8988T (cell line): ENCODE measurements at regions not wholly inside any gene's neighbourhood (a gene's known extent, or its start where the extent isn't known, plus 50 kb on each side); places are given as distances from the start of the nearest gene placed in this dataset.
"Not testable (repeated sequence)": the region's sequence is repeated elsewhere in the genome, so short reads cannot be mapped to it uniquely, and the experiment has no call there.

Source experiments
- DNase-seq: peaks from one replicate; pipeline ENCODE4 v3.0.0; 2011

GRCh38 chr2:146721486-146721885, 1123.3 kb upstream of the ACVR2A start:
- no peak for DNase-seq

GRCh38 chr2:146720170-146720569, 1124.7 kb upstream of the ACVR2A start:
- DNase-seq: no peak

DNA sequence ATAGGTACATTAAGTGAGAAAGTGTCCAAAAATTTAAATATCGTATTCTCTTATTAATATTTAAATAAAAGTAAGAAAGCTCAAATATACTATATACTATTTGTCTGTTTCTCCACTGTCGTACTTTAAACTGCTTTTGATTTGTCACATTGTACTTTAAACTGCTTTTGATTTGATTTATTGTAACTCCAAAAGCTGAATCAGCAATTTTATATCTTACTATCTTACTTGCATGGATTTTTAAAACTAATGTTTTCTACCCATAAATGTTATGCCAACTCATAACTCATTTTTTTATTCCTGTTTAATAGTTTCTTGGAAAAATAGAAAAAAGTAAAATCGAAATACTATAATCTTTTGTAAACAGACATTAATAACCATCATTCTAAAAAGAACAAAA, 1128.2 kb upstream of the ACVR2A start:
- no peak for DNase-seq

GRCh38 chr2:146709004-146709403, 1135.8 kb upstream of the ACVR2A start:
- DNase-seq: no peak

- no peak for DNase-seq
These were observed 1143.6 kb upstream of the ACVR2A start for GRCh38 chr2:146701183-146701582.

DNA sequence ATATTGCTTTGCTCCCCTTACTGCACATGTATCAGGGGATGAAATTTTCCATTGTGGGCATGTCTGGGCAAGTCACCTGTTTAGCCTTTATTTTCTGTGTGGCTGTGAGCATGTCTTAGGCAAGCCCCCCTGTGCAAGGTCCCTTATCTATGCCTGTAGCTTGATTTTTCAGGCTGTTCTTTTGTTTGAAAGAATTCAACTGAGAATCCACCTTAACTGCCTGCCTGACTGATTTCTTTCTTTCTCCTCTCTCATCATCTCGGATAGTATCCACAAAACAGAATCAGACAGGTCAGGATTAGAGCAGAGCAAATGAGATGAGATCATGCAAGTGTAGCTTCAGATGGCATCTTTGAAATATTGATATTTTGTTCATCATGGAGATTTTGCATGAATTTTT, 1147.5 kb upstream of the ACVR2A start:
- DNase-seq: no peak

- not testable (repeated sequence) for DNase-seq
These were observed 1148.0 kb upstream of the ACVR2A start for GRCh38 chr2:146696787-146697186.

GRCh38 chr2:146681991-146682390, 1162.8 kb upstream of the ACVR2A start:
- no peak for DNase-seq

DNA sequence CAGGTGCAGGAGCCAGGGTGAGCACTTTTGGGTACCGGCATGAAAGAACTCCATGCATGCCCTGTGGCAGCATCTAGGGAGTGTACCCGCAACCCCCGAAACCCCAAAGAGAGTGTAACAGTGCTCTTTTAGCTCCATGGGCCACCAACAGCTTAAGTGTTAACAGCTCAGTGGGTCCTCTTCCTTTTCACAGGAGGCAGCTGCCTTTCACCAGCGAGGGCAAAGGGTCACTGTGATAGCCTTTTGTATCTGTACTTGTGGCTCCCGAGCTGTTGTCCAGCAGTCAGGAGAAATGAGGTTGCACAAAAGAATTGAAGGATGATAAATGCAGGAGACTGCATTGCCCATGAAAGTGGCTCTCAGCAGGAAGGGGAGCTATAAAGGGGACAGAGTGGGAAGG, 1166.3 kb upstream of the ACVR2A start:
- no peak for DNase-seq

GRCh38 chr2:146677280-146677679, 1167.5 kb upstream of the ACVR2A start:
- DNase-seq: no peak

GRCh38 chr2:146669735-146670134, 1175.1 kb upstream of the ACVR2A start:
- no peak for DNase-seq

DNA sequence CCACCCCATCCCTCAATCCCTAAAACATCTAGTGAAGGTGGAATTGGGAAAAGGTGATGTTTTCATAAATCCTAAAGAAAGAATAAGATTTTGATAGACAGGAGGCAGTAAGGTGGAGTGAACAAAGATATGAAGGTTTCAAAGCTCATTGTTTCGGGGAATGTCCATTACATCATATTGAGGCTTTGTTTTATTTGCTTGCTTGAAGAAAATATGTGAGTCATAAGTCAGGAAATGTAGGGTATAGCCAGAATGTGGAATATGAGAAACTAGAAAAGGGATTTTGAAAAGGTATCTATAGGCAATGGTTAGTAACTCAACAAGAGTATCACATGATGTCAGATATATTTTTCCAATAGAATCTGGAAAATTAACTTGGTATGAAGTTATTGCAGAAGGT, 1178.5 kb upstream of the ACVR2A start:
- DNase-seq: no peak

DNA sequence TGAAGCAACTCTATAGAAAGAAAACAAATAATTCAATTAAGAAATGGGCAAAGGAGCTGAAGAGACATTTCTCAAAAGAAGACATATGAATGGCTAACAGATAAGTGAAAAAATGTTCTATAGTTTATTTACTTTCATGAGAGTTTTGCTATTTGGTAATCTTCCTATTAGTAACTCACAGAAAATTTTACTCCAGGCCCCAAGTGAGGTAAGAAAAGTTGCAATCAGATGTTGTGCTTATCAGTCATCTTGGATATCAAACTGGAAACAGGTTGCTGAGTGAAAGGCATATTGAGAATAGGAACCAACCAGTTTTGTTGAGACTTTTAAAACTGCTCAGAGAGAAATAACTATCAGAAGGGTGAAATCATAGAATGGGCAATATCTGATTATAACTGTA, 1179.0 kb upstream of the ACVR2A start:
- no peak for DNase-seq

DNA sequence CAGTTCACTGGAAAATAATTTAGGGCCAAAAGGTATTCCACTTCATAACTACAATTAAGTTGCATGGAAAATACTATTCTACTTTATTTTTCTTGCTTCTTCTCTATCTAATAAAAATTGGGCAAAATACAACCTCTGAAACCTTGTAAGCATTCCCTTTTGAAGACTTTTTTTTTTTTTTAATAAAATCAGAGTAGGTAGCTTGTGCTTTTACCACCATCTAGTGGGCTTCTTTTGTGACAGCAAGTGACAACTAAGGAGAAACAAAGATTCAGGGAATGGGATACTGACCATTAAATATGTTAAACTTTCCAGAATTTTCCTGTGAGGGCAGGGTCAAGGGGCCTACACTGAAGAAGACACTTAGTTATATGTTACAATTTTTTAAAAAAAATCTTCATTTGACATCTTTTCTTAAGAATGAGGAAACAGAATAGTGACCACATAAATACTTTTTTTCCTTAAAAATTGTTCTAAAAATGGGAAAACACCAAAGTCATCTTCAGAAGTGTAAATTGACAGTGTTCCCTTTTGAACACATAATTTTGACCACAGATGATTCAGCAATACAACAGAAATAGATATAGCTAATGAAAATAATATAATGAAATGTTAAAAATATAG, 1183.2 kb upstream of the ACVR2A start:
- DNase-seq: no peak

DNA sequence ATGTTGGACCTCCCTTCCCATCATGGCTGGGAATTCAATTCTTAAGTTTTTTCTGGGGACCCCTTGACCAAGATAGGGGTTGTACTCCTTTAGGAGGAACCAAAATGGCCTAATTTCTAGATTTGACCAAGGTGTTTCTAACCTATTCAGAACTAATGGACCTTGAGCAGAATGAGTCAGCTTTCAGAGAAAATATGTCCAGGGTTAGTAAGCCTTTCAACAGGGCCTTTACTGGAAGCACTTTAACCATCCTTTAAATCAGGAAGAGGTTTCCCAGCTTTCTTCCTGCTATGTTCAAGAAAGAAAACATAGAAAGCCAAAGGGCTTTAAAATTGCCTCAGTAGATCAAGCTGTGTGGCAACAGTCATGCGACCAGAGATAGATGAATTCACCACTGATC, 1184.9 kb upstream of the ACVR2A start:
- no peak for DNase-seq

GRCh38 chr2:146652311-146652710, 1192.5 kb upstream of the ACVR2A start:
- no peak for DNase-seq

DNA sequence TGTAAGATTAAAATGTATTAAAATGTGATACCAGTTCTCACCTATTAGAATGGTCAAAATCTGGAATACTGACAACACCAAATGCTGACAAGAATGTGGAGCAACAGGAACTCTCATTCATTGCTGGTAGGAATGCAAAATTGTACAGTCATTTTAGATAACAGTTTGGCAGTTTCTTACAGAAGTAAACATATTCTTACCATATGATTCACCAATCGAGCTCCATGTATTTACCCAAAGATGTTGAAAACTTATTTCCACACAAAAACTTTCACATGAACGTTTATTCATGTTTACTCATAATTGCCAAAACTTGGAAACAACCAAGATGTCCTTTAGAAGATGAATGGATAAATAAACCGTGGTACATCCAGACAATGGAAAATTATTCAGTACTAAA, 1193.5 kb upstream of the ACVR2A start:
- no peak for DNase-seq

DNA sequence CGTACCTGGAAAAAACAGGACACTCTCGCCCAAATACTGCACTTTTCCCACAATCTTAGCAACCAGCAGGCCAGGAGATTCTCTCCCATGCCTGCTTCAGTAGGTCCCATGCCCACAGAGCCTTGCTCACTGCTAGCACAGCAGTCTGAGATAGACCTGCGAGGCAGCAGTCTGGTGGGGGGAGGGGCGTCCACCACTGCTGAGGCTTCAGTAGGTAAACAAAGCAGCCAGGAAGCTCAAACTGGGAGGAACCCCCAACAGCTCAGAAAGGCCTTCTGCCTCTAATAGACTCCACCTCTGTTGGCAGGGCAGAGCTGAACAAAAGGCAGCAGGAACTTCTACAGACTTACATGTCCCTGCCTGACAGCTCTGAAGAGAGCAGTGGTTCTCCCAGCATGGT, 1202.8 kb upstream of the ACVR2A start:
- no peak for DNase-seq

DNA sequence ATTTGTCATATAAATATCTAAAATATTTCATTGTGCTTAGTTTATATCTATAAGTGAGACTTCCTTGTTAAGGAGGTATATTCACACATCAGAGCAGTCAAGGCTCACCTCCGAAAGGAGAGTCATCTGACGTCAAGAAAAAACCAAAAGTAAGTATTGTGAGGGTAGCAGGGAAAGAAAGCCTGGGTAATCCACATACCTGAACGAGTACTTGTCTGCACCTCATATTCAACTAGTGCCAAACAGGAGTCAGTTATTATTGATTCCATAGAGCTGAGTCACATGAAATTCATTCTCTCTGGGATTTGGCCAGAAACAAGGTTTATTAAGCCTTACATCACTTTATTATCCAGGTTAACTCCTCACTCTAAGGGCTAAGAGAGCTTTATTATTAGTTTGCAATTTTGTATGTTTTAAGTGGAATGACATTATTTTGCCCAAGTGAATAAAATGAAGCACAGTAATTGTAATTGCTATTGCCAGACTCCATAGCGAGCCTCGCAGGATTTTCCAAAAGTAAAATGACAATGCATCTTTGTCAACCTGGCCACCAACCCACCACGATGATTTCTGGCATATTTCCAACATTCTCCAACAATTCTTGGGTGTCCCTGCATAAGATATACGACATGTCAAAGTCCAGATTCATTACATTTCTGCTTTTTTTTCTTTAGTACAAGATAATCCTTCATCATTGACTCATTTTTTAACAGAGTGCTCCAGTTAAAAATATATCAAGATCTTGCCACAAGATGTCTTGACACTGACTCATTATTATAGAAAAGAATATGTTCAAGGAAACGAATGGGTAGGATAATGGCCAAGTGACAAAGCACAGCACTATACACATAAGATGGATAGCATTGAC, 1210.4 kb upstream of the ACVR2A start:
- DNase-seq: peak; percentile 16

DNA sequence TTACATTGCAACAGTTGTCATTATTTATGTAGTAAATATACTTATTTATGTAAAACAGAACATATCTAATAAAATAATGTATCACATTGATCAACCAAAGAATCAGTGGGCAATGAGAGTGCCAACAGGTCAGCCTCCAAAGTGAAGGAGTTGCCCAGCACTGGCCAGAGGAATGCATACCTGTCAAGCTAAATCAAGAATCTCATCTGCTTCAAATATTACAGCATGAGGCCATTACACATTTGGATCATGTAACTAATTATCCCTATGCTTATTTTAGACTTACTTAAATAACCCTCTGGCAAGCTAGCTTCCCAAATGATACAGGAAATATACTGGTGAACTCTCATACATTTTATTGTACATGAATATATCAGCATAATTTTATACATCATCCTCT, 1211.7 kb upstream of the ACVR2A start:
- no peak for DNase-seq

- no peak for DNase-seq
These were observed 1212.1 kb upstream of the ACVR2A start for GRCh38 chr2:146632707-146633106.

- DNase-seq: no peak
These were observed 1220.2 kb upstream of the ACVR2A start for GRCh38 chr2:146624430-146625160.

GRCh38 chr2:146623771-146624170, 1221.1 kb upstream of the ACVR2A start:
- no peak for DNase-seq

DNA sequence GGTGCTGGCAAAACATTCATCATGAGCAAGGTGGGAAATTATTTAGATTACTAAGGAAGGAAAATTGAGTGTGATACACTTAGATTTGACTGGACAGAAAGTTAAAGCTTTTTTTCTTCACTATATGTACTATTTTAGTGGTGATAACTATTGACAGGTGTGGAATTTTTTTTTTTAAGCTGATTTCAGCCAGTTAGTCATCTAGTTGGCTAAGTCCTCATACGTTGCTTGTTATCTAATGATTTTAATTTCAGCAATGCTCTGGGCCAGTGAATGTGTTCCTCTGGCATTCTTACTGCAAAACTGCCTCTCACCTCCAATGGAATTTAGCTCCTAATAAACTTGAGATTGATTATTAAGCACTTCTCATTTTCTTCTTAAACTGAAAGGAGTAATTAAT, 1223.2 kb upstream of the ACVR2A start:
- DNase-seq: no peak
